ENCODE measurements at regions not wholly inside any gene's neighbourhood (a gene's known extent, or its start where the extent isn't known, plus 50 kb on each side); places are given as distances from the start of the nearest gene placed in this dataset.

DNA sequence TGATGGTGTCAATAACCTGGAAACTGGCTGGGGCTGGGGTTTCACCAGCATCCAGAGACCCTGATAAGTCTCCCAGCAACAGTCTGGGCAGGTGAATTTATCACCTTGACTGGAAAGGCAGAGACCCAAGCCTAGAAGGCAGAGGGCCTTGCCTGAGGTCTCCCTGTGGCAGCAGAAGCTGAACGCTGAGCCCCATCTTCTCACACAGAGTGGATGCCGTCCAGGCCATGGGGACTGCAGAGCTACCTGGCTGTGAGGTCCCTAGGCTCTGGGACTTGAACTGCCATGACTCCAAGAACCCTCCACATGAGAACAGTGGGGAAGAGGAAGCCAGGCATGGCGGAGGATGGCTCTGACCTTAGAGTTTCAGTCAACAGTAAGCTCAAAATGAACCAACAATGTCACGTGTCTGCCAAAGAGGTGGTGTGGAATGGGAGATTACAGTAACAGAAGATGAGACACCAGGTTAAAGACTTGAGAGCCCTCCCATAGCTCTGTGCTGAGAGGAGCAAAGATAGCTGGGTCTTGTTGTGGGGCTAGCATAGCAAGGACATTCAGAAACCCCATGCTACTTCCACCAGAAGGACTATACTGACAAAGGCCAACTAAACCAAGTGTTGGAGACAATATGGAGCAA is 79.1 kb upstream of the LINC01488 start:
- TF ChIP-seq, protein P1, sequence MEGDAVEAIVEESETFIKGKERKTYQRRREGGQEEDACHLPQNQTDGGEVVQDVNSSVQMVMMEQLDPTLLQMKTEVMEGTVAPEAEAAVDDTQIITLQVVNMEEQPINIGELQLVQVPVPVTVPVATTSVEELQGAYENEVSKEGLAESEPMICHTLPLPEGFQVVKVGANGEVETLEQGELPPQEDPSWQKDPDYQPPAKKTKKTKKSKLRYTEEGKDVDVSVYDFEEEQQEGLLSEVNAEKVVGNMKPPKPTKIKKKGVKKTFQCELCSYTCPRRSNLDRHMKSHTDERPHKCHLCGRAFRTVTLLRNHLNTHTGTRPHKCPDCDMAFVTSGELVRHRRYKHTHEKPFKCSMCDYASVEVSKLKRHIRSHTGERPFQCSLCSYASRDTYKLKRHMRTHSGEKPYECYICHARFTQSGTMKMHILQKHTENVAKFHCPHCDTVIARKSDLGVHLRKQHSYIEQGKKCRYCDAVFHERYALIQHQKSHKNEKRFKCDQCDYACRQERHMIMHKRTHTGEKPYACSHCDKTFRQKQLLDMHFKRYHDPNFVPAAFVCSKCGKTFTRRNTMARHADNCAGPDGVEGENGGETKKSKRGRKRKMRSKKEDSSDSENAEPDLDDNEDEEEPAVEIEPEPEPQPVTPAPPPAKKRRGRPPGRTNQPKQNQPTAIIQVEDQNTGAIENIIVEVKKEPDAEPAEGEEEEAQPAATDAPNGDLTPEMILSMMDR (IDR thresholded peaks at IDR 0.05), result no peak
- Mint-ChIP-seq H3K36me3 (ENCODE audit: low read depth) (peaks cover 6% of the 10 kb centered on the region), H3K27me3 (ENCODE audit: low read depth) (no peaks in the 10 kb centered on the region), H3K4me1 (ENCODE audit: low read depth) (peaks cover 18% of the 10 kb centered on the region), H3K4me3 (ENCODE audit: unreplicated experiment) (no peak overlapping the region), H3K9me3 (ENCODE audit: low read depth) (peaks cover 11% of the 10 kb centered on the region), H3K27ac (ENCODE audit: unreplicated experiment) (no peak overlapping the region)
- no peak for DNase-seq (ENCODE audit: low spot score)

DNA sequence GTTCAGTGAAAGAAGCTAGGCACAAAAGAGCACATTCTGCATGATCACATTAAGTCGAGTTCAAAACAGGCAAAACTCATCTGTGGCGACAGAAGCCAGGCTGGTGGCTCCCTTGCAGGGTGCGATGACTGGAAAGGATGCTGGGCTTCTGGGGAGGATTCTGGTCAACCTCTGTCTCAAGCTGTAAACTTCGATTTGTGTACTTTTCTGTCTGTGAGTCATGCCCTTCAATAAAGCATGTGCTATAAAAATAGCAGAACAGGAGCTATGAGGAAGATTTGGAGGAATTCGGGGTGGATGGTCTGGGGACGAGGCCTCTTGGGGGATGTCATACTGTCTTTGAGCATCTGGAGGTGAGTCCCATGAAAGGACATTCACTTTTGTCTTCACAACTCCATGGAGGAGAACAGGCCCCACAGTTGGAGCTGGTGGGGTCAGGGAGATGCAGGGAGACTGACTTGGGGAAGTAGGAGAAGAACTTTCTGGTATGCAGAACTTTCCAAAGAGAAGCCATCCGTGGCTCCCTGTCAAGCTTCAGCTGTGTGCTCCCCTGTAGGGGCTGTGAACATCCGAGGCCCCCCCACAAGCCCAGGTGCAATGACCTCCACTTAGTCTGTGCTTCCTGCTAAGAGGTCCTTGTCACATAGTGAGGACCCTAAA is 77.8 kb upstream of the LINC01488 start:
- Mint-ChIP-seq H3K4me3 (ENCODE audit: unreplicated experiment) (no peak overlapping the region), H3K27me3 (ENCODE audit: low read depth) (no peaks in the 10 kb centered on the region), H3K36me3 (ENCODE audit: low read depth) (peaks cover 6% of the 10 kb centered on the region), H3K27ac (ENCODE audit: unreplicated experiment) (no peak overlapping the region), H3K9me3 (ENCODE audit: low read depth) (peaks cover 11% of the 10 kb centered on the region), H3K4me1 (ENCODE audit: low read depth) (peaks cover 14% of the 10 kb centered on the region)
- TF ChIP-seq, protein P1 (IDR thresholded peaks at IDR 0.05), result no peak
- DNase-seq (ENCODE audit: low spot score), result no peak

DNA sequence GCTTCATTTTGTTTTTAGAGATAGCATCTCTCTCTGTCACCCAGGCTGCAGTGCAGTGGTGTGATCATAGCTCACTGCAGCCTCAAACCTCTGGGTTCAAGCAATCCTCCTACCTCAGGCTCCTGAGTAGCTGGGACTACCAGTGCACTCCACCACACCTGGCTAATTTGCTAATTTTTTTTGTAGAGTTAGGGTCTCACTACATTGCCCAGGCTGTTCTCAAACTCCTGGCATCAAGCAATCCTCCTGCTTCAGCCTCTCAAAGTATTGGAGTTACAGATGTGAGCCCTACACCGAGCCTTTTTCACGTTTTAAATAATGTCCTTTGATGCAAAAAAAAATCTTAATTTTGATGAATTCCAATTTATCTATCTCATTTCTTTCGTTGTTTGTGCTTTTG is 75.4 kb upstream of the LINC01488 start:
- Mint-ChIP-seq H3K9me3 (ENCODE audit: low read depth) (peaks cover 11% of the 10 kb centered on the region), H3K27me3 (ENCODE audit: low read depth) (no peaks in the 10 kb centered on the region), H3K4me1 (ENCODE audit: low read depth) (peaks cover 12% of the 10 kb centered on the region), H3K36me3 (ENCODE audit: low read depth) (peaks cover 6% of the 10 kb centered on the region), H3K4me3 (ENCODE audit: unreplicated experiment) (no peak overlapping the region), H3K27ac (ENCODE audit: unreplicated experiment) (no peak overlapping the region)
- TF ChIP-seq, protein P1 (IDR thresholded peaks at IDR 0.05), result no peak
- no peak for DNase-seq (ENCODE audit: low spot score)

DNA sequence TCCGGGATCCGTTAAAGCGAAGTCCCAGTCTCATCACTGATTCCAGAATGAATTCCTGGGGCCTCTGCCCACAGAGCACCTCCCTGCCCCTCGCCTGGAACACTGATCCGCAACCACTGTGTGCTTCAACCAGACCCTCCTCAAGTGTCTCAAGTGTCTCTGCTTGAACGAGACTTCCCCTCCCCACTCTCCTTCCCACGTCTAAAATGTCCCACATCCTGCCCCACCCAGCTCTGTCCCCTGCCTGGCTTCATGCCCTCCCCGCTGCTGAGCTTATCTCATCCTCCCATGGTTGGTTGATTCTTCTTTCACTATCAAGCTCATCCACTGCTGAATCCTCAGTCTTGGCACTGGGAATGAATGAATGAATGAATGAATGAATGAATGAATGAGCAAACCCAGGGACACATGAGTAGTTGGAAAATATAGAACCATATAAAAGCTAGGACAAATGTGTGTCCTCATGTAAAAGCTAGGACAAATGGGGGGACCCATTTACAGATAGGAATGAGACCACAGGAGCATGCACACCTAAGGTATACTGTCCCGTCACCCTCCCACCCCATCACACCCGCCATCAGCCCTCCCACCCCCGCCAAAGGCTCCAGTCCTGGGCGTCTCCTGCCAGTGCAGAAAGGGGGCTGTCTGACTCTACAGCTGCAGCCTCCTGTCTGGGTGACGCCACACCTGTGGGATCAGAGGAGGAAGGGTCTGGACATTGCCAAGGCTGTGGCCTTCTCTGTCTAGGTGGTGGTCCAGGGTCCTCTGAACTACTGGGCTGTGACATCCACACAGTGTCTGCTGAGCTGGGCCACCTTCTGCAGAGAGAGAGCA is 71.4 kb upstream of the LINC01488 start:
- Mint-ChIP-seq H3K36me3 (ENCODE audit: low read depth) (no peaks in the 10 kb centered on the region), H3K27ac (ENCODE audit: unreplicated experiment) (no peak overlapping the region), H3K27me3 (ENCODE audit: low read depth) (no peaks in the 10 kb centered on the region), H3K4me1 (ENCODE audit: low read depth) (peaks cover 4% of the 10 kb centered on the region), H3K9me3 (ENCODE audit: low read depth) (no peaks in the 10 kb centered on the region), H3K4me3 (ENCODE audit: unreplicated experiment) (no peak overlapping the region)
- TF ChIP-seq, protein P1 (IDR thresholded peaks at IDR 0.05), result no peak
- DNase-seq (ENCODE audit: low spot score), result no peak

DNA sequence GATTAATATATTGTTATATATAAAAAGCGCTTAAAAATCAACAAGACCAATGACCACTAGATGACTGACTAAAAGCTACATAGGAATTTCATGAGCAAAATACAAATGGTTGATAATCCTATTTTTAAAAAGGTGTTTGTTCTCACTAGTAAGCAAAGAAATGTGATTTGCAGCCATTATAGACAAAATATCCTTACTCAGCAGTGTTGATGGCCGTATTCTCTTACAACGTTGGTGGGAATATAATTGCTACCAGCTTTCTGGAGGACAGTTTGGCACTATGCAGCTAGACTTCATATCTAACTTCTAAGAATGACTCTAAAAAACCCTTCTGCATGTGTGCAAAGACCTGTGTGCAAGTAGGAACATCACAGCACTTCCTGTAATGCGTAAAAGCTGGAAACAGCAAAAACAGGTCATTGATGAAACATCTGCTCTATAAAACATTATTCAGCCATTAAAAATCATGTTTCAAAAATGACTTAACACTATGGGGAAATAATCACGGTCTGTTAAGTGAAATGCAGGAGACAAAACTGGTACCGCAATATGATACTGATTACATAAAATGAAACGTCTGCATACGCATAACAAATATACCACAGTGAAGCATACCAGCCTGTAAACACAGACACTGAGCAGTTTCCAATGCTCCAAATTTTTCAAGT is 70.1 kb upstream of the LINC01488 start:
- peaks cover 4% of the 10 kb centered on the region for H3K4me1 Mint-ChIP-seq (ENCODE audit: low read depth)
- no peak overlapping the region for H3K4me3 Mint-ChIP-seq (ENCODE audit: unreplicated experiment)
- TF ChIP-seq, protein P1 (IDR thresholded peaks at IDR 0.05), result no peak
- DNase-seq (ENCODE audit: low spot score), result no peak
- no peaks in the 10 kb centered on the region for H3K36me3 Mint-ChIP-seq (ENCODE audit: low read depth)
- no peaks in the 10 kb centered on the region for H3K9me3 Mint-ChIP-seq (ENCODE audit: low read depth)
- H3K27me3 Mint-ChIP-seq (ENCODE audit: low read depth), result no peaks in the 10 kb centered on the region
- no peak overlapping the region for H3K27ac Mint-ChIP-seq (ENCODE audit: unreplicated experiment)

Data from chondrocyte (in vitro differentiated cells).